Activated gamma-delta T cell (primary cell): ENCODE measurements at regions not wholly inside any gene's neighbourhood (a gene's known extent, or its start where the extent isn't known, plus 50 kb on each side); places are given as distances from the start of the nearest gene placed in this dataset.
"Not testable (repeated sequence)": the region's sequence is repeated elsewhere in the genome, so short reads cannot be mapped to it uniquely, and the experiment has no call there.

Source experiments
- DNase-seq: peaks from one replicate; lab custom pipeline; 2025; lab: John Stamatoyannopoulos, UW

DNA sequence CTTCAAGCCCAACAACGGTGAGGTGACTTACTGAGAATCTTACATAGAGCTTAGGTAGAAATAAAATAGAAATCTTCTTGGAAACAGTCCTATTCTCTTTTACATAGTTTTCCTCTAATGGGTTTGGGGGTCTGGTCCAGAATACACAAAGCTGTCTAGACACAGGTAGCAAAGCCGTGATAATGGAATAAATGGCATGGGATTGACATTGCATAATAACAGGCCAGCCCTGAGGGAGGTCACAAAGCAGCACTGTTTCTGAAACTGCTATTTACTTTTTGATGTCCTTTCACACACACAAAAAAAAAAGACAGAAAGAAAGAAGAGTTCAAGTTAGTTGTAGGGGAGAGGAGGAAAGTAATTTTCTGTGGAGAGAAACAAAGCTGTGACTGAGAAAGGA, 364.8 kb upstream of the SORCS1 start:
- DNase-seq: no peak

DNA sequence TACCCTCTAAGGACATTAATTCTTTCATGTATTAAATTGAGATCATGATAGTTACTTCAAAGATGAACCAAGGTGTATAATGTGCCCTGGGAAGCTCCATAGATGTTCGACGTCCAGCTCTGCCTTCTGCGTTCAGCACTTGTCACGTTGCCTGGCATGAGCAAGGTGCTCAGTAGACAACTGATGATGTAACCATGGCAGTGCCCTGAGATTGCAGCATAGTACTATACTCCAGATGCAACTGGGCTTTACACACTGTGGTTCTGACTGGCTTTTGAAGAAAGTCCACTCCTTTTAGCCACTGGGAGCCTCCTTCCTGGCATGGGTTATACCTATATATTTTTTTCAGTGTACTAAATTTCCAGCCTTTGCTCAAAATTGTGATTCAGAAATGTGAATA, 355.8 kb upstream of the SORCS1 start:
- no peak for DNase-seq

DNA sequence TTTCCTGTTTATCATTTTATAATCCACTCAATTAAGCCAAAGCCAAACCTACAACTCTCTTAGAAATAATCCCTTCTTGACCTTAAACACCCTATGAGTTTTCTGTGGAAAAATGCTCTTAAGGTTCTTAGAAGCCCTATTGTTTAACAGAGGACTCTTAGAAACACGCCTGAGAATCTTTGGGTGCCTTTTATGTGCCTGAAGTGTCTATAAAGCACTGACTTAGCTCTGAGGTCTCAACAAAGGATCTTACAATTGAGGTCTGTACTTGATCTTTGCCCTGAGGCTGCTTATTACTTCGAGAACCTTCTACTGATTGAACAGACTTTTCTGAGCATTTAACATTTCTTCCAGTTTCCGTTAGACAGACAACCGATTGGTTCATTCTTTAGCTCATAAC, 353.3 kb upstream of the SORCS1 start:
- DNase-seq: no peak

DNA sequence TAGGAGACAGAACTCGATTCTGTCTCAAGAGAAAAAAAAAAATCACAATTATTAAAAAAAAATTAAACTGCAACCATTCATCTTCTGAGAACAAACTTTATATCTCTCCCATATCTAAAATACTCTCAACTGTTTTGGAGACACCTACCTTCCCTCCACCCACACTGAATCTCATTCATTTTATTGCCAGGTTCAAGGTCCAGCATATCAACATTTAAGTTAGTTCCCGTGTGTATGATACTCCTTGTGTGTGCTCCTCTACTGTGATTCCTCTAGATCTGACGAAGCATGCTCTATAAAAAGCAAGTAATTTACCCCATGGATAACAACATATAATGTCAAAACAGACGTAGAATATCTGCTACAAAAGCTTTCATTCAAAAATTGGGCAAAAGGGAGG, 351.8 kb upstream of the SORCS1 start:
- no peak for DNase-seq

DNA sequence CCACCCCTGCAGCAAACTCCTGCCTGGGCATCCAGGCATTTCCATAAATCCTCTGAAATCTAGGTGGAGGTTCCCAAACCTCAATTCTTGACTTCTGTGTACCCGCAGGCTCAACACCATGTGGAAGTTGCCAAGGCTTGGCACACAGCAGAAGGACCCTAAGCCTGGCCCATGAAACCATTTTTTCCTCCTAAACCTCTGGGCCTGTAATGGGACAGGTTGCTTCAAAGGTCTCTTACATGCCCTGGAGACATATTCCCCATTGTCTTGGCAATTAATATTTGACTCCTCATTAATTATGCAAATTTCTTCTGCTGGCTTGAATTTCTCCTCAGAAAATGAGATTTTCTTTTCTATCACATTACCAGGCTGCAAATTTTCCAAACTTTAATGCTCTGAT, 339.5 kb upstream of the SORCS1 start:
- DNase-seq: not testable (repeated sequence)

DNA sequence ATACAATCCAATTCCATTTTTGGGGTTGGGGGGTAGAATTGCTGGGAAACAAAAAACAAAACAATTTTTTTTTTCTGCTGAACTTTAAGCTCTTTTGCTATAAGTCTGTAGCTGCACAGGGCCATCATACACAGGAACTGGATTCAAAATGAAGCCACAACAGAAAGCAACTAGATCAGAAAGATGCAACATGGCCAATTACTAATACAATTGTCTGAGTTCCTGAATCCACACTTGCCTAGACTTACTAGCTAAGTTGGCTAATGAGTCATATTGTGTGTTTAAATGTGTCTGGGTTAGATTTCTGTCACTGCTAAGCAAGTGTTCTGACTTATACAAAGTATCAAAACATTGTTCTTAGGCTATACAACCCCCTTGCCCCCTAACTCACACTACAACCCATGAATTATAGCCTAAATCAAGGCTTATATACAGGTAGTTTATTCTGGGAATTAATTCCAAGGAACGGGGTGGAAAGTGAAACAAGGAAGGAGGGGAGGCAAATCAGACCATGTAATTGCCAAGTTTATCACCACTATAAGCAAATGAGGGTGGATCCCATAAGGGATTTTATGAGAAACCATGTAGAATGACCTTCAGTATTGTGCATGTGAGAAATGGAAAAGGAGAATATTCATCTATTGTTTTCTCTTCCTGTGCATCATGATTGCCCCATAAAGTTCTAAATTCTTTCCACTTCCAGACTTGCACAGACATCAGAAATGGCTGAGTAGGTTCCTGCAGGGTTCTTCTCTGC, 337.9 kb upstream of the SORCS1 start:
- no peak for DNase-seq

DNA sequence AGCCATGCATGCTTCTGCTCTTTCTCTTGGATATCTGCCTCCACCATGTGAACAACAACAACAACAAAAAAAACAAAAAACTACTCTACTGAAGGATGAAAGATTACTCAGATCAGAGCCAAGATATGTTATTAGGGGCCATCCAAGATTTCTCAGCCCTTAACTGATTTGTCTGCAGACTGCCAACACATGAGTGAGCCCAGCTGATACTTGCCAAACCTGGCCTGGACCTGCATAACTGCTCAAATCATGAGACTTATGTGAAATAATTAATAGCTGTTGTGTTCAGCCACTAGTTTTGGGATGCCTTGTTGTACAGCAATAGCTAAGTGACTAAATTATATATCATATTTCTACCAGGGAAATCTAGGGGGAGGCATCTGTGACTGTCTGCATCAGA, 334.5 kb upstream of the SORCS1 start:
- no peak for DNase-seq

DNA sequence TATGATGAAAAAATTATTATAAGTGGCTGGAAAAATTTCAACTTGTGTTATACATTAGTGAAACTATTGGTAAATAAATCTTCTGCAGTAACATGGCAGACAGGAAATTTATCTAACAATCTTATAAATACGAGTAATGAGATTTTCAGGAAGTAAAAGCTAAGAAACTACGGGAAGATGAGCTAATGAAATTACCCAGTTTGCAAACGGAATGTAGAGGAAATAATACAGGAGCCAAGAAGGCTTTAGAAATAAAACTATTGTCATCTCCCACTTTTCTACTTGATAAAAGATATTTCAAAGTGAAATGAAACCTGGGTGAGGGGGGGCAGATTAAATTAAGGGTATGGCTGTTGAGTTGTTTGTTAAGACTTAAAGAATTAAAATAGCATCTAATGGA, 332.5 kb upstream of the SORCS1 start:
- DNase-seq: no peak

DNA sequence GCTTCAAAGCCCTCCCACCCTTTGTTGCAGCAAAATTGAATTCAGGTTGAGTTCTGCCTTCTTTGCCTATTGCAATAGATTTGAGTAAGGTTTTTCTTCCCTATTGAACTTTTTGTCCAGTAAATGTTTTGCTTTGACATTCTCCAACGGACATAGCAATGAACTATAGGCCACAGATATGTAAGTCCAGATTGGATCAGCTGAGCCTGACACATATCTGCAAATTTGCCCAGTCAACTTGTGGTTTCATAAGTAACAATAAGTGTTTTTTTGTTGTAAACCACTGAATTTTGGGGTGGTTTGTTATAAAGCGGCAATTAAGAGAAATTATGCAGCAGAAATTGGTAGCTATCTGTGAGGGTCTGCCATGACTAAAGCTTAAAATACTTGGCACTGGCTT, 332.1 kb upstream of the SORCS1 start:
- no peak for DNase-seq

DNA sequence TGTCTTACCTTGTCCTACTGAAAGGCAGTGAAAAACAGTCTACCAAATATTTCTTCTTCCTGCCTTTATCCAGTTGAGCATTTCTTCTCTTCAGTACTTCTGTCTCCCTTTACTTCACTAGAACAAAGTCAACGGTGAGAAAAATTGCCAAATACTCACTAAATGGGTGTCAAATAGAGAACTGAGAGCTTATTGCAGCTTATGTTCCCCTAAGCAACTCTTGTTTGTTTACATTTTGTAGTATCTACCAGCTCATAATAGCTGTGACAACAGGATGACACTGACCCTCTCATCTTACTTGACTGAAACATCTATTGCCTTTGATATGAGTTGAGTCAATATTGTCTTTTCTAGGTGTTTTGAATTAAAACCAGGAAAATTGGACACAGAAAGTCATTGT, 327.9 kb upstream of the SORCS1 start:
- no peak for DNase-seq

DNA sequence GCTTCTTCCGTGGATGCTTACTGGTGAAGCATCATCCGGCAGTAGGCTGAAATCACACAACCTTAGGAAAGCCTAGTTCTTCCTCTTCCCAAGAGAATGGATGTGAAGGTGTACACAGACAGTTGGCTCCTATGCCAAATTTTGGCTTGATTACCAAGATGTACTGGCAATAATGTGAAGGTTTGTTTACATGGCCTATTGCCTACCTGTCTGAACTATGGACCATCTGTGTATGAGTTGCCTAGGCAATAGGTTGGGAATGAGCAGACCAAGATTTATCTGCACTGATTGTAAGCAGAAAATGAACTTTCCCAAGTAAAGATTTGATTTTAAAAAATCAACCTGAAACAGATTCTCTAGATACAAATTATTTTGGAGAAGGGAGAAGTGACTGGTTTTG, 325.9 kb upstream of the SORCS1 start:
- no peak for DNase-seq

DNA sequence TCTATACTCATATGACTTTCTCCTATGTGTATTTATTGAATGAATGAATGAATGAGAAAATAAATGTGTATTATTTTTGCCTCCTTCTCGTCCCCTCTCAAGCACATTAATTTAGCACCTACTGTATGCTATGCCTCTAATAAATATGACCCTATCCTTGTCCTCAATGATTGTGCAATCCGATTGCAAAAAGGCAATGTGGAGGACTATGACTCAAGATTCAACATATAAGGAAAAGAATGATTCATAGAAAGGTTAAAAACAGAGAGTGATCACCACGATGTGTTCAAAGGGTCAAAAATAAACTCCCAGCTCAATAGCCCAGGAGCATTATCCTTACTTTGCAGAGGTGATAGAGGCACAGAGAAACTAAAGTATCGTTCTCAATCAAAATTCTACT, 322.8 kb upstream of the SORCS1 start:
- no peak for DNase-seq

DNA sequence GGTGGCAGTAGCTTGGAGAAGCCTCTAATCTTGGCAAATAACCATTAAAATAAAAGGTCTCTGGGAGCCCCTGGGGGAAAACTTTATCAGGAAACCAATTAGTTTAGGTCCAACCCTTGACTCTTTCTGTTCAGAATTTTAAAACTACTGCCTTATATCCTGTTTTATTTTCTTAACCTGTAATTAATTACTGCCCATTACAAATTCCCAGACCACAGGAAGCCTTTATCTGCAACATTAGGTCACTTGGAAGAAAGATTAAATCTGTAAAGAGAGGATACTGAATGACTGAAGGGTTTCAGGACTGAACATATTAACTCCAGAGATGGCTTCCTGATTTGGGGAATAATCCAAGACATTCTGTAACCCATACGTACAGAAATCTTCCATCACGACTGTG, 320.5 kb upstream of the SORCS1 start:
- DNase-seq: no peak

DNA sequence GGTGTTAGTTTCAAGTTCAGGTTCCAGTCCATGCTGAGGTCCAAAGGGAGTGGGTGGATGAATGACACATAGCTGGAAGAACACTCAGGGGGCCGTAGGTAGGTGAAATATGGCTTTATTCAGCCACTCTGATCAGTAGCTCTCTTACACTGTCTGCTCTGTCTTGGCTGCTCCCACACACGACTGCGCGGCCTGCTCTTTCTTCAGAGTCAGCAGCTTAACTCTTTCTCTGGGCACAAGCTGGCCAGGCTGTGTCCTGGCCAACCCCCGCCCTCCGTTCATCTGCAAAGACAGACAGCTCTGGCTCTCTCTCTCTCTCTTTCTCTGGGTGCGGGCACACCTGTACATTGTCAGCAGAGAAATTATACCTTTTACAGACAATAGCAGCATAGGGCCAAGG, 317.4 kb upstream of the SORCS1 start:
- no peak for DNase-seq

DNA sequence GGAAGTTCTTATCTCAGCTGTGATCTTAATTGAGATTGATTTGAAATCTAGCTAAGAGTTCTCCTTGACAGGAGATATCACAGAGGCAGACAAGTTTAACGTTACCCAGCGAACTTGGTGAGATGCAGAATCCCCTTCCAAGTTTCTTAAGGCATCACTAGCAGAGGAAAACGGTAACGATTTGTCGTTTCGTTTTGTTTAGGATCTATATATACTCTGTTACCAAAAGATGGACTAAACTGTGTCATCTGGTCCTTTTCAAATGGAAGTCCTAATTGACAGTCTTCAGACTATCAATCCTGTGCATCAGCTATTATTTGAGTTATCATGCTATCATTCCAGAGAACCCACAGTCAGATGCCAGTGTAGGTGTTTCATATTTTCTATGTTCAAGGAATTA, 316.7 kb upstream of the SORCS1 start:
- no peak for DNase-seq

DNA sequence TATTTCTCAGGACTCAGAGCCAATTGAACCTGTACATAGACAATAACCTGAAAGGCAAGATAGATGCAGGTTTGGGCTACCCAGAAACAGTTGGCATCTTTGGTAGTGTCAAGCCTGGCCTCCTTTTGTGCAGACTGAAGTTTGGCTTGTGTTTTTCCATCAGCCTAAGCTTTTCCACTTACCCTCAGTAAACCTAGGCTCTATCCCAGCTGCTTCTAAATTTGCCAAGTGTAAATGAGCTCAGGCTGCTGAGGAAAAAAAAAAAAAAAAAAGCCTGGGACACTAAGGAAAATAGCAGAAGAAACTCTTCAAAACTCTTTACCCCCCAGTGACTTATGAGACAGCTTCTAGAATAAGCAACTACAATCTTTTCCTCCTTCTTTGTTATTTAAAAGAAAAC, 316.3 kb upstream of the SORCS1 start:
- DNase-seq: no peak

DNA sequence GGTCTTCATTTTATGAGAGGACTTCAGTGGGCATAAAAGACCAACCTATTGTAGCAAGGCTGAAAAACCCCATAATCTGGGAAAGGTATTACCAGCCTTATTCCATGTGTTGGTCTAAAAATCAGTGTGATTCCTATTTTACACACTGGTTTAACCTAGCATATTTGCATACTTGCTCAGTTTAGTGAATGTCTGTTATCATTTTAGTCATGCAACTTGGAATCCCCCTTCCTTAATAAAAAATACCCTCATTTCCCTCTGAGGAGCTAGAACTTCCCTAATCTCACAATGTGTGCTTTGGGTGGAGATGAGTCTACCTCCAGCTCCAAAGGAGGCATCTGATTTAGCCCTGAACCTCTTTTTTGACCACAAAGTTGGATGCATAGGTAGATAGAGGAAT, 312.8 kb upstream of the SORCS1 start:
- no peak for DNase-seq

DNA sequence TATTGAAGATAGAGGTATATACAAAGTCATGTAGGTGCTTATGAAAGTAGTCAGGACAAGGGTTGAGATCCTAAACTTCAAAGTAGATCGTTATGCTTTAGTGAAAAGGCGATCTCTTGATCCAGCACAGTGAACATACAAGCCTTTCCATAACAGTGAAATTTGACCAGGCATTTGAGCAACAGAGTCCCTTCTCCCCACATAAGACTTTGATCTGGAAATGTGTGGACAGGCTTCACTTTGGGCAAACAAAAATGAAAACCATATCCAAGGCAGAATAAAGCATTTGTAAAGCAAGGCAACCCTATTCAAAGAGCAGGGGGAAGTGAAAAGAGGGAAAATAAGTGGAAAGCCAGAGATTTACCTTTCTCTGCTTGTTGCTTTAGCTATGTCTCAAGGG, 311.9 kb upstream of the SORCS1 start:
- DNase-seq: no peak

DNA sequence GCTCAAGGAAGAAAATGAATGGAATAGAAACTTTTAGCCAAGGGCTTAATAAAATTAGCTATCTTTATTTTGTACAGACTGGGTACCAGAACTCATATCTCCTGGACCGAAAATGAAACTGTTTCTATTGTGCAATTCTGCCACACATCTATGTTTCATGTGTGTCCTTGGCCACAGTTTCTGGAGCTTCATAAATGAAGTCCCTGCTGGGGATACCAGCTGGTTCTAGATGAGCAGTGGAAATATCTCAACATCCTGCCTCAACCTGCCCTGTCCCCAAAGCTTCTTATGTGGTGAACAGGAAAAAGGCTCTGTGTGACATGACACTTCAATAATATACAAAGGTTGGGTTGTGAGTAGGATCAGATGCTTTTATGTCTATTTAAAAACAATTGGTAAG, 310.1 kb upstream of the SORCS1 start:
- DNase-seq: no peak

DNA sequence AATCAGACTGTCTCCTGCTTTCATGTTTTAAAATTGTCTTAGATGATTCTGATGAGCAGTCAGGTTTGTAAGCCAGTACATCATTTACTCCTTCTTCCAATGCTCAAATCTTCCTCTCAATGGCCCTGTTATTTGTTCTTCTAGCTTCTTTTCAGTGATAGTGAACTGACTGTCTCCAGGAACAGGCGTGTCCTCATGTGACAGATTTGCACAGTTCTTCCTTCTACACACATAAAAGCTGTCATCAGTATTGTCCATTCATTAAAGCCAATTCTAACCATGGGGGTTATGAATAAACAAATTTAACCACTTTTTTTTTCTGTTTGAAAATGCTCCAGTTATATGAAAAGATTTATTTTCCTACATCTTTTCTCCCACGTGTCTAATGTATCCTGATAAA, 308.7 kb upstream of the SORCS1 start:
- no peak for DNase-seq

DNA sequence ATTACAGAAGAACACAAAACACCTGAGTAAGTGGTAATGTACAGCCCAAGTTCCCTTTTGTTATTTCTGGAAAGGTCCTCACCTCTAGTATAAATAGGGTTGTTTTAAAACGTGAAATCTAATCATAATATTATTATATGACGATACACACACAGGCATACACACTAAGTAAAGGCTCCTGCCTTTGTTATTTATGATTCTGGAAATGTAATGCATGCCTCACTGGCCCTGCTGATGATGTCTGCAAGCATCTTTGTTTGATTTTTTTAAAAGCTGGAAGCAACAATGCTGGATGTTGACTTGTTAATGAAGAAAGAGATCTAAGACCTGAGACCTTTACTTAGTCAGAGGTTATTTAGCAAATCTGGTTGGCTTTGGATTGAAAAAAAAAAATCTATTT, 307.4 kb upstream of the SORCS1 start:
- DNase-seq: no peak

DNA sequence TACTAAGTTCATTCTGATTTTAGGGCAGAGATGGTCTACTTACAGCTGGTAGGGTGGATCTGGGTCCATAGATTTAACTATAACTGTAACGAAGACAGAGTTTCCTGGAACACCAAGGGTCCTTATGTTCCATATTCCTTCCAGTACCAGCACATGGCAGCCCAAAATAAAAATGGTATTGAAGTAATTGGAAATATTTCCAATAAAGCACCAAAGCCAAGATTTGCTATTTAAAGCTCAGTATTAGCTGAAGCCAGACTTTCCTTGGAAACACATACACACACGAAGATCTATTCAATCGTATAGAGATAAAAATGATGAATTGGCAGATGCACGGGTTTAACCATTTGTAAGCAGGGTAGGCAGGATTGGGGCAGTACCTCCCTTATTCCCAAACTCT, 289.1 kb upstream of the SORCS1 start:
- DNase-seq: no peak

DNA sequence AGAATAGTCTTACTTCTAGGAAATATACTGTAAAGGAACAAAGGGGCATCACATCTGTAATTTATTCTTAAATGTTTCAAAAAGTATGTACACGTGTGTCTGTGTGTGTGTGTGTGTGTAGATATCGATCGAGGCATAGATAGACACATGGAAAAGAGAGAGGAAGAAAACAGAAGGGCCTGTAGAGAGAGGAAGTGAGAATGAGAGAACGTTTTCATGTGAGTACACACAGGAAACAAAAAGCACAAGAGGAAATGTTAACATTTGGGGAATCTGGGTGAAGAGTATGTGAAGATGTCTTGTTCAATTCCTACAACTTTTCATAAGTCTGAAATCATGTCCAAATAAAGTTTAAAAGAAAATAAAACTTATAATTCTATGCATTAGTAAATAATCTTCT, 286.5 kb upstream of the SORCS1 start:
- DNase-seq: no peak

DNA sequence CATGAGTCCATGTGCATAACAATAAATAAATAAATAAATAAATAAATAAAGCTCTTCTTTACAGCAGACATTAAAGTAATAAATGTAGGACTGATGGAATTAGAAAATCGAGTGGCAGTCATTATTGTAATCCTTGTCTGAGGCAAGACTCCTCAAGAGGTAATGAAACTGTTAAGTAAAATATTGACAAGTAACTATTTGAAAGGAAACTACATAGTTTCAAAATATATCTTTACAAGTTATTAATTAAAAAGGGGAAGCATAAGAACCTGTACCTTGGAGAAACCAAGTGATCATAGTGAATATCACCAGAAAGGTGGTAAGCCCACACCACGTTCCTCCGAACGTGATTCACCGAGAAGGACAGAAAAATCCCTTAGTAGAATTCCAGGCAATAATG, 285.6 kb upstream of the SORCS1 start:
- no peak for DNase-seq

DNA sequence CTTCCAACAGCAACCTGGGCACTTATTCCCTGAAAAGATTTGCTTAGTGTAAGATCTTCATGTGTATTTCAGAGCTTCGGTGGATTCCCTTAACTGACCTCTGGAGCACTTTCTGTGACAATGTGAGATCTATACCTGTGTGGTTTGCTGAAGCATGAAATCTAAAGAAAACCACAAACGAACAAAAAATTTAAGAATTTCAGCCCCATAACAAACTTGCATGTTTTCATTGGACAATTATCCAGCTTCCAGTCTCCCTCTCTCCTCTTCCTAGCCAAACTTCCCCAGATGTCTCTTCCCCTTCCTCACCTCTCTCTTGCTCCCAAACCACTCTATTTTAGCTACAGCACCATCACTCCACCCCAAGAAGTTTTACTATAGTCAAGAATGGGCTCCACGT, 279.9 kb upstream of the SORCS1 start:
- DNase-seq: no peak
